ENCODE measurements at regions not wholly inside any gene's neighbourhood (a gene's known extent, or its start where the extent isn't known, plus 50 kb on each side); places are given as distances from the start of the nearest gene placed in this dataset.

GRCh38 chr1:67893126-67893495, 59.8 kb upstream of the GNG12 start:
- TF ChIP-seq CTCF (conservative IDR thresholded peaks at IDR 0.05; ENCODE audit: low read depth, low read length) (no peak), EZH2 (IDR thresholded peaks at IDR 0.05; ENCODE audit: borderline replicate concordance, low read depth, low read length, poor library complexity, severe bottlenecking) (no peak)
